ENCODE measurements at regions not wholly inside any gene's neighbourhood (a gene's known extent, or its start where the extent isn't known, plus 50 kb on each side); places are given as distances from the start of the nearest gene placed in this dataset.
"Not testable (repeated sequence)": the region's sequence is repeated elsewhere in the genome, so short reads cannot be mapped to it uniquely, and the experiment has no call there.

- Histone ChIP-seq H2AK5ac (ENCODE audit: insufficient read length, low read length) (no peak overlapping the region), H2BK5ac (ENCODE audit: insufficient read length, low read length) (no peak overlapping the region), H3K4me2 (ENCODE audit: insufficient read depth, insufficient read length, low read length) (no peak overlapping the region), H4K91ac (ENCODE audit: insufficient read length, low read depth, low read length) (no peak overlapping the region), H3K9ac (ENCODE audit: extremely low read depth, insufficient read length, low read length) (no peak overlapping the region), H3K14ac (ENCODE audit: insufficient read depth, low read length) (no peak overlapping the region), H3K56ac (ENCODE audit: insufficient read length, low read depth, low read length) (no peak overlapping the region), H3K23ac (ENCODE audit: insufficient read length, low read depth, low read length) (no peak overlapping the region), H2BK15ac (ENCODE audit: low read depth, low read length) (no peak overlapping the region), H4K8ac (replicated peaks; ENCODE audit: insufficient read length, low read depth, low read length) (no peak overlapping the region), H2AFZ (ENCODE audit: low read length) (no peak overlapping the region), H3K9me3 (ENCODE audit: control insufficient read depth, low read depth, low read length) (no peaks in the 10 kb centered on the region), H4K20me1 (ENCODE audit: control insufficient read depth, insufficient read depth, insufficient read length) (no peaks in the 10 kb centered on the region), H3K4ac (ENCODE audit: low read depth, low read length) (no peak overlapping the region), H3K4me1 (ENCODE audit: insufficient read depth, low read length) (no peaks in the 10 kb centered on the region), H3K23me2 (ENCODE audit: insufficient read length, low read depth, low read length, poor library complexity, severe bottlenecking) (no peaks in the 10 kb centered on the region), H3K79me2 (ENCODE audit: insufficient read depth, low read length) (no peaks in the 10 kb centered on the region), H3K27ac (ENCODE audit: insufficient read length, low read depth, low read length) (no peak overlapping the region), H3K27me3 (ENCODE audit: insufficient read depth, low read length) (no peaks in the 10 kb centered on the region), H2BK120ac (ENCODE audit: low read depth, low read length, poor library complexity, severe bottlenecking) (no peak overlapping the region), H2BK20ac (ENCODE audit: low read depth, low read length, poor library complexity, severe bottlenecking) (no peak overlapping the region), H3K79me1 (ENCODE audit: insufficient read depth, low read depth, low read length, poor library complexity, severe bottlenecking) (no peaks in the 10 kb centered on the region), H2BK12ac (ENCODE audit: insufficient read length, low read depth, low read length) (no peak overlapping the region), H3K18ac (ENCODE audit: insufficient read length, low read depth, low read length) (no peak overlapping the region), H4K5ac (ENCODE audit: insufficient read length, low read depth, low read length) (no peak overlapping the region), H3T11ph (ENCODE audit: low read length) (no peak overlapping the region)
- H3K27ac Mint-ChIP-seq = no peak overlapping the region
- no peak for DNase-seq
- H3K9me3 Mint-ChIP-seq = peaks cover 30 to 34% of the 10 kb centered on the region in 2 experiments
- no peaks in the 10 kb centered on the region for H3K27me3 Mint-ChIP-seq (ENCODE audit: low read depth)
- WGBS (ENCODE audit: extremely low coverage, insufficient read length, low lambda C conversion rate) = no CpG with 5 or more reads among the region's 1 CpG
- no peaks in the 10 kb centered on the region for H3K4me1 Mint-ChIP-seq
- H3K4me3 Mint-ChIP-seq = no peak overlapping the region
- peaks cover 2 to 35% (median 7%) of the 10 kb centered on the region in 3 experiments; a peak in 6 of 7 replicates for H3K36me3 Mint-ChIP-seq (ENCODE audit: insufficient read depth in 1 of 3, low read depth in 3 of 3)
- no peak for TF ChIP-seq CTCF (conservative IDR thresholded peaks at IDR 0.05)
These were observed 96.2 kb upstream of the HAND2 start for GRCh38 chr4:173626277-173626676.

GRCh38 chr4:173618648-173619047 is 88.6 kb upstream of the HAND2 start:
- not testable (repeated sequence) for H3K4me1 ChIP-seq (ENCODE audit: insufficient read depth, low read length); H3K23me2 ChIP-seq (ENCODE audit: insufficient read length, low read depth, low read length, poor library complexity, severe bottlenecking); H3K4me3 Mint-ChIP-seq; H3K23ac ChIP-seq (ENCODE audit: insufficient read length, low read depth, low read length); H2AFZ ChIP-seq (ENCODE audit: low read length); H2BK15ac ChIP-seq (ENCODE audit: low read depth, low read length); H2BK5ac ChIP-seq (ENCODE audit: insufficient read length, low read length); H4K5ac ChIP-seq (ENCODE audit: insufficient read length, low read depth, low read length); H3K9ac ChIP-seq (ENCODE audit: extremely low read depth, insufficient read length, low read length); H3K56ac ChIP-seq (ENCODE audit: insufficient read length, low read depth, low read length); H3K27me3 Mint-ChIP-seq (ENCODE audit: low read depth); H3K27ac ChIP-seq (ENCODE audit: insufficient read length, low read depth, low read length); H2BK20ac ChIP-seq (ENCODE audit: low read depth, low read length, poor library complexity, severe bottlenecking); H3K79me1 ChIP-seq (ENCODE audit: insufficient read depth, low read depth, low read length, poor library complexity, severe bottlenecking); H3K4ac ChIP-seq (ENCODE audit: low read depth, low read length); H3K27ac Mint-ChIP-seq; H3T11ph ChIP-seq (ENCODE audit: low read length); H3K9me3 ChIP-seq (ENCODE audit: control insufficient read depth, low read depth, low read length); H3K4me2 ChIP-seq (ENCODE audit: insufficient read depth, insufficient read length, low read length); DNase-seq; H2AK5ac ChIP-seq (ENCODE audit: insufficient read length, low read length); H2BK120ac ChIP-seq (ENCODE audit: low read depth, low read length, poor library complexity, severe bottlenecking); H3K27me3 ChIP-seq (ENCODE audit: insufficient read depth, low read length); H3K18ac ChIP-seq (ENCODE audit: insufficient read length, low read depth, low read length); H2BK12ac ChIP-seq (ENCODE audit: insufficient read length, low read depth, low read length); H4K8ac ChIP-seq (replicated peaks; ENCODE audit: insufficient read length, low read depth, low read length); H4K20me1 ChIP-seq (ENCODE audit: control insufficient read depth, insufficient read depth, insufficient read length); H3K14ac ChIP-seq (ENCODE audit: insufficient read depth, low read length); H4K91ac ChIP-seq (ENCODE audit: insufficient read length, low read depth, low read length); H3K79me2 ChIP-seq (ENCODE audit: insufficient read depth, low read length)
- Mint-ChIP-seq H3K4me1 (peaks cover 14 to 17% of the 10 kb centered on the region in 2 experiments), H3K36me3 (ENCODE audit: insufficient read depth in 1 of 3, low read depth in 3 of 3) (peaks cover 17 to 38% (median 27%) of the 10 kb centered on the region in 3 experiments), H3K9me3 (peaks cover 28 to 31% of the 10 kb centered on the region in 2 experiments)
- WGBS (ENCODE audit: extremely low coverage, insufficient read length, low lambda C conversion rate) = no CpG with 5 or more reads among the region's 5 CpGs
